Suprapubic skin (tissue), 4 donors: ENCODE measurements at regions not wholly inside any gene's neighbourhood (a gene's known extent, or its start where the extent isn't known, plus 50 kb on each side); places are given as distances from the start of the nearest gene placed in this dataset.

ENCODE experiments used
- DNase-seq, 2 donors: peaks; one replicate each; pipeline ENCODE4 v3.0.0-alpha.2; 2019; ENCODE audit warnings: low spot score in 2 of 2
- H3K27ac ChIP-seq: fragments of 200-600 bp; sonication (generic); one replicate; pipeline ENCODE4 v1.5.1; 2019
- H3K27me3 ChIP-seq: fragments of 200-600 bp; sonication (generic); one replicate; pipeline ENCODE4 v1.5.1; 2019
- H3K36me3 ChIP-seq: fragments of 200-600 bp; sonication (generic); one replicate; pipeline ENCODE4 v1.5.1; 2019
- H3K4me1 ChIP-seq: fragments of 200-600 bp; sonication (generic); one replicate; pipeline ENCODE4 v1.5.1; 2019
- H3K4me3 ChIP-seq: fragments of 200-600 bp; sonication (generic); one replicate; pipeline ENCODE4 v1.5.1; 2019; ENCODE audit warnings: mild to moderate bottlenecking
- H3K9me3 ChIP-seq: fragments of 200-600 bp; sonication (generic); one replicate; pipeline ENCODE4 v1.5.1; 2019
- EP300 ChIP-seq: sonication (generic); formaldehyde crosslinking; IDR thresholded peaks from one replicate; pipeline ENCODE4 v1.6.1; 2017; ENCODE audit warnings: antibody characterized with exemption
- POLR2A ChIP-seq, 2 donors: fragments of 450-650 bp; IDR thresholded peaks; one replicate each; pipeline ENCODE4 v1.6.1; 2017; ENCODE audit warnings: antibody characterized with exemption in 2 of 2, mild to moderate bottlenecking in 2 of 2, moderate library complexity in 2 of 2
- POLR2AphosphoS5 ChIP-seq, 3 donors: sonication (generic); formaldehyde crosslinking; IDR thresholded peaks; one replicate each; pipeline ENCODE4 v1.6.1; 2017; ENCODE audit warnings: antibody characterized with exemption in 3 of 3
- WGBS: methylation state at CpG from one replicate; pipeline ENCODE4 v1.1.5; 2018; 5-methylcytosine and 5-hydroxymethylcytosine counted together
- TF ChIP-seq, protein P1 (sequence below), 2 donors: fragments of 200-600 bp in 1 of 2; fragments of 450-650 bp in 1 of 2; sonication (generic) in 1 of 2; IDR thresholded peaks; one replicate each; pipeline ENCODE4 v1.5.1; 2016 to 2019; ENCODE audit warnings: antibody characterized with exemption in 2 of 2, mild to moderate bottlenecking in 1 of 2, moderate library complexity in 1 of 2

DNA sequence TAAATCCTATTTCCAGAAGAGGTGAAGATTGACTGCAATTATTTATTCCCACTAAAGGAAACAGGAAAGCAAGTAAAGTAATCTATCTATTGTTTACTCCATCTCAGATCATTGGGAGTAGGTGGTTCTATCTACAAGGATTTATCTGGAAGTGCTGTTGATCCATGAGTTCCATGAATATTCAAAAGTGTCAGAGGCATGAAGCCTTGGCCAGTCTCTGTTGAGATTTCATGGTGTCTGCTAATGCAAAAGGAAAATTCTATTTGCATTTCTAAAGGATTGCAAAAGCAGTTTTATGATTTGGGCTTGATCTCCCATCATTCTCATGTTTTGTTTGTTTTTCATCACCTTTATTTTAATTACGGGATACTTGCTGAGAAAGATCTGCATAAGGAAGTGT, 102.4 kb upstream of the ST6GAL2 start:
- Histone ChIP-seq H3K27me3 (no peaks in the 10 kb centered on the region), H3K9me3 (no peaks in the 10 kb centered on the region), H3K27ac (no peak overlapping the region), H3K36me3 (no peaks in the 10 kb centered on the region), H3K4me3 (no peak overlapping the region), H3K4me1 (no peaks in the 10 kb centered on the region)
- TF ChIP-seq POLR2A (IDR thresholded peaks at IDR 0.05) (no peak), EP300 (no peak), POLR2AphosphoS5 (IDR thresholded peaks at IDR 0.05) (no peak)
- TF ChIP-seq, protein P1, sequence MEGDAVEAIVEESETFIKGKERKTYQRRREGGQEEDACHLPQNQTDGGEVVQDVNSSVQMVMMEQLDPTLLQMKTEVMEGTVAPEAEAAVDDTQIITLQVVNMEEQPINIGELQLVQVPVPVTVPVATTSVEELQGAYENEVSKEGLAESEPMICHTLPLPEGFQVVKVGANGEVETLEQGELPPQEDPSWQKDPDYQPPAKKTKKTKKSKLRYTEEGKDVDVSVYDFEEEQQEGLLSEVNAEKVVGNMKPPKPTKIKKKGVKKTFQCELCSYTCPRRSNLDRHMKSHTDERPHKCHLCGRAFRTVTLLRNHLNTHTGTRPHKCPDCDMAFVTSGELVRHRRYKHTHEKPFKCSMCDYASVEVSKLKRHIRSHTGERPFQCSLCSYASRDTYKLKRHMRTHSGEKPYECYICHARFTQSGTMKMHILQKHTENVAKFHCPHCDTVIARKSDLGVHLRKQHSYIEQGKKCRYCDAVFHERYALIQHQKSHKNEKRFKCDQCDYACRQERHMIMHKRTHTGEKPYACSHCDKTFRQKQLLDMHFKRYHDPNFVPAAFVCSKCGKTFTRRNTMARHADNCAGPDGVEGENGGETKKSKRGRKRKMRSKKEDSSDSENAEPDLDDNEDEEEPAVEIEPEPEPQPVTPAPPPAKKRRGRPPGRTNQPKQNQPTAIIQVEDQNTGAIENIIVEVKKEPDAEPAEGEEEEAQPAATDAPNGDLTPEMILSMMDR (IDR thresholded peaks at IDR 0.05): no peak
- WGBS: 84% methylated on average over 1 of the region's 1 CpG
- DNase-seq: no peak

DNA sequence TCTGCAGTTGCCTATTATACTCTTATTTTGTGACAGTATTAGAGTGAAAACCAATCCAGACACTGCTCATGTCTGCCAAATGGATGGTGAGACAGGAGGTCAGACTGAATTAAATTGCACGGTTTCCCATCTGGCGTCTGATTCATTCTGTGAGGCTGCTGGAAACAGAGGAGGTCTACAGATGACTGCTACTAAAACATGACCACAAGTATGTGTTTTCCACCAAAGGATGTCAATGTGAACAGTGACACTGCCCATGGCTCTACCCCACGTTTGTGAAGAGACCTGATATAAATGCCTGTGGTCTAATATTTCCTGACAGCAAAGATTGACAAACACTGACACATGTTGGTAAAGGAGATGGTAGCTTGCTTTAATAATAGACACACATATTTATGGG, 104.3 kb upstream of the ST6GAL2 start:
- Histone ChIP-seq H3K4me1 (no peaks in the 10 kb centered on the region), H3K36me3 (no peaks in the 10 kb centered on the region), H3K4me3 (no peak overlapping the region), H3K27ac (no peak overlapping the region), H3K9me3 (no peaks in the 10 kb centered on the region), H3K27me3 (no peaks in the 10 kb centered on the region)
- TF ChIP-seq POLR2A (IDR thresholded peaks at IDR 0.05): no peak
- no peak for TF ChIP-seq EP300
- no peak for TF ChIP-seq POLR2AphosphoS5 (IDR thresholded peaks at IDR 0.05)
- TF ChIP-seq, protein P1 (IDR thresholded peaks at IDR 0.05): no peak
- 59% methylated on average over 3 of the region's 3 CpGs for WGBS
- DNase-seq: no peak

- TF ChIP-seq, protein P1 (IDR thresholded peaks at IDR 0.05): no peak
- TF ChIP-seq POLR2A (IDR thresholded peaks at IDR 0.05): no peak
- TF ChIP-seq EP300: no peak
- TF ChIP-seq POLR2AphosphoS5 (IDR thresholded peaks at IDR 0.05): no peak
- no peak for DNase-seq
- WGBS: 92% methylated on average over 2 of the region's 2 CpGs
- H3K4me3 ChIP-seq: no peak overlapping the region
- peaks cover 6% of the 10 kb centered on the region for H3K4me1 ChIP-seq
- no peak overlapping the region for H3K27ac ChIP-seq
- no peaks in the 10 kb centered on the region for H3K27me3 ChIP-seq
- H3K36me3 ChIP-seq: no peaks in the 10 kb centered on the region
- H3K9me3 ChIP-seq: no peaks in the 10 kb centered on the region
These were observed 105.9 kb upstream of the ST6GAL2 start for GRCh38 chr2:106991866-106992265.

GRCh38 chr2:106995556-106995955, 109.6 kb upstream of the ST6GAL2 start:
- 10% methylated on average over 7 of the region's 7 CpGs for WGBS
- Histone ChIP-seq H3K36me3 (no peaks in the 10 kb centered on the region), H3K27ac (no peak overlapping the region), H3K4me3 (no peak overlapping the region), H3K4me1 (peaks cover 6% of the 10 kb centered on the region), H3K9me3 (no peaks in the 10 kb centered on the region), H3K27me3 (no peaks in the 10 kb centered on the region)
- no peak for TF ChIP-seq POLR2AphosphoS5 (IDR thresholded peaks at IDR 0.05)
- TF ChIP-seq EP300: no peak
- TF ChIP-seq, protein P1 (IDR thresholded peaks at IDR 0.05): no peak
- no peak for TF ChIP-seq POLR2A (IDR thresholded peaks at IDR 0.05)
- DNase-seq: no peak

DNA sequence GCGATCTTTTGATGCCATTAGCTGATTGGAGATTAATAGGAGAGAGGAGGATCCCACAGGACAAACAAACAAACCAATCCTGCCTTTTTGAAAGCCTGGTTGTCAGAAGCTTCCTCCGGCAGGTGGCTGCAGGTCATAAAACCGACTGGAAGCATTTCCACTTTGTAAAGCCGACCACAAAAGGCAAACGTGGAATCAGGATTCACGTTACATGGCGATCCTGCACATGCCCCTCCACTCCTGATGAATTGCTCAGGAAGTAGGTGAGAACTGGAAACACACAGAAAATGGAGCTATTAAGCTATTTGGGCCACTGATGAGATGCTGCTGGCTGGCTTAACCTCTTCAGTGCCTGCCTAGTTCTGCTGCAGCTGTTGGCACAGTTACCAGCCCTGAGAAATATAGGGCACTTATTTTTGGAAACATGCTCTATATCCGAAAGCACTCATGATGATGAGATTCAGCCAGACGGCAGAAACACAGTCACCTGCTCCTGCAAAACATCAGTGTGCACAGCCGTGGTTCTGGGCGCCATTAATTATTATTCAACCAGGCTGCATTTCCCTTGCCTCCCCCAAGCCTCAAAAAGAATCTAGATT, 110.3 kb upstream of the ST6GAL2 start:
- TF ChIP-seq POLR2A (IDR thresholded peaks at IDR 0.05) (no peak), EP300 (no peak), POLR2AphosphoS5 (IDR thresholded peaks at IDR 0.05) (no peak)
- TF ChIP-seq, protein P1 (IDR thresholded peaks at IDR 0.05): no peak
- DNase-seq: no peak
- no peak overlapping the region for H3K4me3 ChIP-seq
- H3K27me3 ChIP-seq: no peaks in the 10 kb centered on the region
- no peak overlapping the region for H3K27ac ChIP-seq
- WGBS: 33% methylated on average over 11 of the region's 11 CpGs
- peaks cover 6% of the 10 kb centered on the region for H3K4me1 ChIP-seq
- H3K36me3 ChIP-seq: no peaks in the 10 kb centered on the region
- H3K9me3 ChIP-seq: no peaks in the 10 kb centered on the region
